ENCODE measurements at regions not wholly inside any gene's neighbourhood (a gene's known extent, or its start where the extent isn't known, plus 50 kb on each side); places are given as distances from the start of the nearest gene placed in this dataset.

- Histone ChIP-seq H2AFZ (ENCODE audit: control insufficient read depth, low read length) (no peak overlapping the region), H3K4me3 (ENCODE audit: control insufficient read depth in 2 of 3, extremely low read depth in 1 of 3, insufficient read depth in 2 of 3, low read depth in 1 of 3, low read length in 3 of 3) (no peak overlapping the region), H3K27ac (ENCODE audit: control insufficient read depth, insufficient read depth, low read length) (no peak overlapping the region), H3K9me3 (ENCODE audit: control insufficient read depth, low read depth, low read length) (no peaks in the 10 kb centered on the region), H3K36me3 (ENCODE audit: control insufficient read depth in 2 of 2, extremely low read depth in 1 of 2, insufficient read depth in 2 of 2, low read length in 2 of 2) (no peaks in the 10 kb centered on the region), H4K20me1 (ENCODE audit: control insufficient read depth, extremely low read depth, insufficient read depth, low read length) (no peaks in the 10 kb centered on the region), H3K9me1 (ENCODE audit: control insufficient read depth, extremely low read depth, insufficient read depth, low read length) (no peaks in the 10 kb centered on the region), H3K4me2 (ENCODE audit: control insufficient read depth, extremely low read depth, insufficient read depth, low read depth, low read length) (no peak overlapping the region), H3K9ac (ENCODE audit: control insufficient read depth, extremely low read depth, insufficient read depth, low read length) (no peak overlapping the region), H3K4me1 (ENCODE audit: control insufficient read depth, extremely low read depth, insufficient read depth, low read length) (no peaks in the 10 kb centered on the region), H3K79me2 (ENCODE audit: control insufficient read depth, insufficient read depth, low read length) (no peaks in the 10 kb centered on the region), H3K27me3 (ENCODE audit: control insufficient read depth, extremely low read depth, insufficient read depth, low read length) (no peaks in the 10 kb centered on the region)
- dilution Hi-C loops (cut with MboI; ENCODE audit: extremely low pct_ligation_motif_present, low sequenced_read_pairs): no loop called here
- DNase-seq (ENCODE audit: low read depth, low spot score) (no peak), FAIRE-seq (no peak)
- TF ChIP-seq EZH2 (IDR thresholded peaks at IDR 0.05; ENCODE audit: low read length): no peak
- no peak for TF ChIP-seq CTCF (optimal IDR thresholded peaks at IDR 0.05 in 1 of 3, IDR thresholded peaks at IDR 0.05 in 1 of 3, conservative IDR thresholded peaks at IDR 0.05 in 1 of 3; ENCODE audit: extremely low read depth in 1 of 3, insufficient read depth in 2 of 3, low read length in 3 of 3)
Observed at GRCh38 chr13:53743906-53744305, 715.3 kb downstream of the OLFM4 start.

GRCh38 chr13:53747825-53748224 is 719.2 kb downstream of the OLFM4 start:
- H3K36me3 ChIP-seq (ENCODE audit: control insufficient read depth in 2 of 2, extremely low read depth in 1 of 2, insufficient read depth in 2 of 2, low read length in 2 of 2): no peaks in the 10 kb centered on the region
- no peak overlapping the region for H3K4me2 ChIP-seq (ENCODE audit: control insufficient read depth, extremely low read depth, insufficient read depth, low read depth, low read length)
- no peak overlapping the region for H3K27ac ChIP-seq (ENCODE audit: control insufficient read depth, insufficient read depth, low read length)
- no peak for DNase-seq (ENCODE audit: low read depth, low spot score)
- no peaks in the 10 kb centered on the region for H3K27me3 ChIP-seq (ENCODE audit: control insufficient read depth, extremely low read depth, insufficient read depth, low read length)
- TF ChIP-seq CTCF (optimal IDR thresholded peaks at IDR 0.05 in 1 of 3, IDR thresholded peaks at IDR 0.05 in 1 of 3, conservative IDR thresholded peaks at IDR 0.05 in 1 of 3; ENCODE audit: extremely low read depth in 1 of 3, insufficient read depth in 2 of 3, low read length in 3 of 3) (no peak), EZH2 (IDR thresholded peaks at IDR 0.05; ENCODE audit: low read length) (no peak)
- no peak overlapping the region for H2AFZ ChIP-seq (ENCODE audit: control insufficient read depth, low read length)
- H3K9me1 ChIP-seq (ENCODE audit: control insufficient read depth, extremely low read depth, insufficient read depth, low read length): no peaks in the 10 kb centered on the region
- FAIRE-seq: no peak
- H3K9me3 ChIP-seq (ENCODE audit: control insufficient read depth, low read depth, low read length): no peaks in the 10 kb centered on the region
- no peak overlapping the region for H3K9ac ChIP-seq (ENCODE audit: control insufficient read depth, extremely low read depth, insufficient read depth, low read length)
- H3K79me2 ChIP-seq (ENCODE audit: control insufficient read depth, insufficient read depth, low read length): no peaks in the 10 kb centered on the region
- dilution Hi-C loops (cut with MboI; ENCODE audit: extremely low pct_ligation_motif_present, low sequenced_read_pairs): no loop called here
- H3K4me3 ChIP-seq (ENCODE audit: control insufficient read depth in 2 of 3, extremely low read depth in 1 of 3, insufficient read depth in 2 of 3, low read depth in 1 of 3, low read length in 3 of 3): no peak overlapping the region
- no peaks in the 10 kb centered on the region for H4K20me1 ChIP-seq (ENCODE audit: control insufficient read depth, extremely low read depth, insufficient read depth, low read length)
- no peaks in the 10 kb centered on the region for H3K4me1 ChIP-seq (ENCODE audit: control insufficient read depth, extremely low read depth, insufficient read depth, low read length)
